ENCODE measurements at regions not wholly inside any gene's neighbourhood (a gene's known extent, or its start where the extent isn't known, plus 50 kb on each side); places are given as distances from the start of the nearest gene placed in this dataset.

DNA sequence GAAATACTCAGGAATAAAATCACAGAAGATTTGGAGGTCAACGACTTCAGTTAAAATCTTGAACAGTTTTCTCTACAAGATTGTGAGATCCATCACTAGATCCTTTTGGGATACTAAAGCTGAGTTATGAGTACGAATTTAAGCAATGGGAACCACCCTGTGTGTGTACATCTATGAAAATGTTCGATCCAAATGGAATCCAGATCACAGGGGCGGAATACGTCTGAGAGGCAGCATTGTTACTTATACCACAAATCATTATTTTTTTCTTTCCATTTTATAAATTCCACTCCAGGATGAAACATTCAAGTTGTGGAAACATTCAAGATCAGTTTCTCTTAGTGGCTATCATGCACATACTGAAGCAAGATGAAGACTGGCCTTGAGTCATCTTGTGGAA lies 239.3 kb upstream of the PAPPA start:
- no peak overlapping the region for H3K4me2 ChIP-seq (ENCODE audit: insufficient read depth, low read length)
- H3K36me3 ChIP-seq (ENCODE audit: insufficient read depth, low read length), result no peaks in the 10 kb centered on the region
- H4K20me1 ChIP-seq (ENCODE audit: insufficient read depth, low read length), result no peaks in the 10 kb centered on the region
- H3K27me3 ChIP-seq (ENCODE audit: insufficient read depth, low read length, poor library complexity), result no peaks in the 10 kb centered on the region
- H3K9me3 ChIP-seq (ENCODE audit: insufficient read depth, low read length, severe bottlenecking), result no peaks in the 10 kb centered on the region
- H3K27ac ChIP-seq (ENCODE audit: low read length), result no peak overlapping the region
- no peaks in the 10 kb centered on the region for H3K4me1 ChIP-seq (ENCODE audit: insufficient read depth, low read length)
- no peak for ATAC-seq (ENCODE audit: insufficient read depth, low read depth)
- TF ChIP-seq EZH2 (IDR thresholded peaks at IDR 0.05; ENCODE audit: borderline replicate concordance, low read depth, low read length, severe bottlenecking), result no peak
- TF ChIP-seq, protein P1, sequence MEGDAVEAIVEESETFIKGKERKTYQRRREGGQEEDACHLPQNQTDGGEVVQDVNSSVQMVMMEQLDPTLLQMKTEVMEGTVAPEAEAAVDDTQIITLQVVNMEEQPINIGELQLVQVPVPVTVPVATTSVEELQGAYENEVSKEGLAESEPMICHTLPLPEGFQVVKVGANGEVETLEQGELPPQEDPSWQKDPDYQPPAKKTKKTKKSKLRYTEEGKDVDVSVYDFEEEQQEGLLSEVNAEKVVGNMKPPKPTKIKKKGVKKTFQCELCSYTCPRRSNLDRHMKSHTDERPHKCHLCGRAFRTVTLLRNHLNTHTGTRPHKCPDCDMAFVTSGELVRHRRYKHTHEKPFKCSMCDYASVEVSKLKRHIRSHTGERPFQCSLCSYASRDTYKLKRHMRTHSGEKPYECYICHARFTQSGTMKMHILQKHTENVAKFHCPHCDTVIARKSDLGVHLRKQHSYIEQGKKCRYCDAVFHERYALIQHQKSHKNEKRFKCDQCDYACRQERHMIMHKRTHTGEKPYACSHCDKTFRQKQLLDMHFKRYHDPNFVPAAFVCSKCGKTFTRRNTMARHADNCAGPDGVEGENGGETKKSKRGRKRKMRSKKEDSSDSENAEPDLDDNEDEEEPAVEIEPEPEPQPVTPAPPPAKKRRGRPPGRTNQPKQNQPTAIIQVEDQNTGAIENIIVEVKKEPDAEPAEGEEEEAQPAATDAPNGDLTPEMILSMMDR (IDR thresholded peaks at IDR 0.05; ENCODE audit: borderline replicate concordance, extremely low read depth, low read length, poor library complexity, severe bottlenecking), result no peak
- no peak overlapping the region for H2AFZ ChIP-seq (ENCODE audit: low read depth, low read length)
- no peak for DNase-seq
- no peak overlapping the region for H3K4me3 ChIP-seq (ENCODE audit: low read depth in 1 of 2, low read length in 2 of 2)
- no peaks in the 10 kb centered on the region for H3K79me2 ChIP-seq (ENCODE audit: insufficient read depth, low read length)
- no peak overlapping the region for H3K9ac ChIP-seq (ENCODE audit: low read depth, low read length)

DNA sequence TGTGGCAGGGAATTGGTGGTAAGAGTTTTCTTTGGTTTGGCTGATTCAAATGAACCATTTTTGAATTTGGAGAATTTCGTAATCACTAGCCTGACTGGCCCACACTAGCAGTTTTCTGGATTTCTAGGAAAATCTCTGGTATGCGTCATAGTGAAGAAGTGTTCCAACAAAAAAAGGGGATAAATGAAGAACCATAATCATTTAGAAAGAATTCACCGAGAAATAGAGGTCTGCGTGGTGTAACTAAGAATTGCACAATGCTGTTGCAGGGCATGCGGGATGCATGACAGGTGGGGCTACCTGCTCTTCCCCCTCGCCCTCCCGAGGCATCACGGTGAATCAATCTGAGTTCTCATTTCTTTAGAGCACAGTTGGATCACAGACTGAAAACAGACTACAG lies 232.3 kb upstream of the PAPPA start:
- Histone ChIP-seq H3K9me3 (ENCODE audit: insufficient read depth, low read length, severe bottlenecking) (no peaks in the 10 kb centered on the region), H3K27me3 (ENCODE audit: insufficient read depth, low read length, poor library complexity) (no peaks in the 10 kb centered on the region), H3K9ac (ENCODE audit: low read depth, low read length) (no peak overlapping the region), H2AFZ (ENCODE audit: low read depth, low read length) (no peak overlapping the region), H3K4me3 (ENCODE audit: low read depth in 1 of 2, low read length in 2 of 2) (no peak overlapping the region), H3K27ac (ENCODE audit: low read length) (no peak overlapping the region), H3K4me2 (ENCODE audit: insufficient read depth, low read length) (no peak overlapping the region), H4K20me1 (ENCODE audit: insufficient read depth, low read length) (no peaks in the 10 kb centered on the region), H3K79me2 (ENCODE audit: insufficient read depth, low read length) (no peaks in the 10 kb centered on the region), H3K4me1 (ENCODE audit: insufficient read depth, low read length) (no peaks in the 10 kb centered on the region), H3K36me3 (ENCODE audit: insufficient read depth, low read length) (no peaks in the 10 kb centered on the region)
- no peak for ATAC-seq (ENCODE audit: insufficient read depth, low read depth)
- no peak for TF ChIP-seq EZH2 (IDR thresholded peaks at IDR 0.05; ENCODE audit: borderline replicate concordance, low read depth, low read length, severe bottlenecking)
- TF ChIP-seq, protein P1 (IDR thresholded peaks at IDR 0.05; ENCODE audit: borderline replicate concordance, extremely low read depth, low read length, poor library complexity, severe bottlenecking), result no peak
- no peak for DNase-seq

DNA sequence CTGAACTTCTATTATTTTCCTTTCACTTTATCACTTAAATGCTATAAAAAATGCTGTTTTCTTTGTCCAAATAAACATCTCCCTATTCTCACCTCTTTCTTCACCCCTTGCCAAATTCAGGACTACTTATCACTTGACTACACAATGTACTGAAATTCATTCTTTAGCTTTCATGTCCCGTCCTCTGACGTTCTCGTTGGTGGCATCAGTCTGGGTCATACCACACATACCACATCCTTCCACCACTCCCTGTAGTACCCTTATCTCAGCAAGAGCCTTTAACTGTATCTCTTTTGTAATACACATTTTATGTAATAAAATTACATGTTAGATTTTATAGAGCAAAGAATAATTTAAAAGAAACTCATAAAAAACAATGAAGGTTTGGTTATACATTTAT lies 231.1 kb upstream of the PAPPA start:
- no peaks in the 10 kb centered on the region for H3K9me3 ChIP-seq (ENCODE audit: insufficient read depth, low read length, severe bottlenecking)
- no peaks in the 10 kb centered on the region for H4K20me1 ChIP-seq (ENCODE audit: insufficient read depth, low read length)
- no peaks in the 10 kb centered on the region for H3K4me1 ChIP-seq (ENCODE audit: insufficient read depth, low read length)
- ATAC-seq (ENCODE audit: insufficient read depth, low read depth) (peak; percentile 59), DNase-seq (peak; percentile 4)
- H3K4me2 ChIP-seq (ENCODE audit: insufficient read depth, low read length), result no peak overlapping the region
- H3K27me3 ChIP-seq (ENCODE audit: insufficient read depth, low read length, poor library complexity), result no peaks in the 10 kb centered on the region
- H2AFZ ChIP-seq (ENCODE audit: low read depth, low read length), result no peak overlapping the region
- no peaks in the 10 kb centered on the region for H3K79me2 ChIP-seq (ENCODE audit: insufficient read depth, low read length)
- H3K27ac ChIP-seq (ENCODE audit: low read length), result no peak overlapping the region
- TF ChIP-seq, protein P1 (IDR thresholded peaks at IDR 0.05; ENCODE audit: borderline replicate concordance, extremely low read depth, low read length, poor library complexity, severe bottlenecking), result no peak
- no peak for TF ChIP-seq EZH2 (IDR thresholded peaks at IDR 0.05; ENCODE audit: borderline replicate concordance, low read depth, low read length, severe bottlenecking)
- no peak overlapping the region for H3K9ac ChIP-seq (ENCODE audit: low read depth, low read length)
- H3K36me3 ChIP-seq (ENCODE audit: insufficient read depth, low read length), result no peaks in the 10 kb centered on the region
- H3K4me3 ChIP-seq (ENCODE audit: low read depth in 1 of 2, low read length in 2 of 2), result no peak overlapping the region

DNA sequence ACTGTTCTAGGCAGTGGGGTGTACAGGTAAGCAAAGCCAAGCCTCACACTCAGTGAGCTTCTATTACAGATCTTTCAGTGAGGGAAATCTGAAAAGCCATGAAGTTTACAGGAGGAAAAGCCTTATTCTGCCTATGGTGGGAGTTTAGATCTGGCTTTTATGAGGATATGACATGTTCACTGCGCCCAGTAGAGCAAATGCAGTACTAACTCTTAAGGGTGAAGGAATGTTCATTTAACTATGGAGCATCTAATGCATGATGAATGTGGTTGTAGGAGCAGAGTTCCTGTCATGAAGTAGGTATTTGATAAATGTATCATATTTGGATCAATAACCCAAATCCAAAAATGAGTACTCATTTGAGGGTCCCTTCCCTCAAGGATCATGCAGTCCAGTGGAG lies 230.2 kb upstream of the PAPPA start:
- TF ChIP-seq, protein P1 (IDR thresholded peaks at IDR 0.05; ENCODE audit: borderline replicate concordance, extremely low read depth, low read length, poor library complexity, severe bottlenecking), result no peak
- TF ChIP-seq EZH2 (IDR thresholded peaks at IDR 0.05; ENCODE audit: borderline replicate concordance, low read depth, low read length, severe bottlenecking), result no peak
- Histone ChIP-seq H3K9ac (ENCODE audit: low read depth, low read length) (no peak overlapping the region), H3K27ac (ENCODE audit: low read length) (no peak overlapping the region), H3K4me3 (ENCODE audit: low read depth in 1 of 2, low read length in 2 of 2) (no peak overlapping the region), H4K20me1 (ENCODE audit: insufficient read depth, low read length) (no peaks in the 10 kb centered on the region), H3K27me3 (ENCODE audit: insufficient read depth, low read length, poor library complexity) (no peaks in the 10 kb centered on the region), H3K79me2 (ENCODE audit: insufficient read depth, low read length) (no peaks in the 10 kb centered on the region), H3K9me3 (ENCODE audit: insufficient read depth, low read length, severe bottlenecking) (no peaks in the 10 kb centered on the region), H3K36me3 (ENCODE audit: insufficient read depth, low read length) (no peaks in the 10 kb centered on the region), H3K4me2 (ENCODE audit: insufficient read depth, low read length) (no peak overlapping the region), H3K4me1 (ENCODE audit: insufficient read depth, low read length) (no peaks in the 10 kb centered on the region), H2AFZ (ENCODE audit: low read depth, low read length) (no peak overlapping the region)
- ATAC-seq (ENCODE audit: insufficient read depth, low read depth) (no peak), DNase-seq (no peak)

All from DND-41 (cell line).